Left kidney (tissue), 1 donor: ENCODE measurements at regions not wholly inside any gene's neighbourhood (a gene's known extent, or its start where the extent isn't known, plus 50 kb on each side); places are given as distances from the start of the nearest gene placed in this dataset.
A peak's percentile ranks its signal among the peaks of the same experiment; 100 is the strongest.
"Not testable (repeated sequence)": the region's sequence is repeated elsewhere in the genome, so short reads cannot be mapped to it uniquely, and the experiment has no call there.

ENCODE experiments used
- DNase-seq: peaks from one replicate; pipeline ENCODE4 v3.0.0-alpha.2; 2013

- DNase-seq = no peak
These were observed 108.9 kb upstream of the CIBAR2 start for GRCh38 chr16:85220964-85221731.

- no peak for DNase-seq
These were observed 109.5 kb upstream of the CIBAR2 start for GRCh38 chr16:85221771-85222154.

GRCh38 chr16:85222155-85222863 is 110.0 kb upstream of the CIBAR2 start:
- no peak for DNase-seq

- no peak for DNase-seq
These were observed 113.0 kb upstream of the CIBAR2 start for GRCh38 chr16:85225257-85225656.

- no peak for DNase-seq
These were observed 113.4 kb upstream of the CIBAR2 start for GRCh38 chr16:85225721-85226120.

- DNase-seq = no peak
These were observed 115.0 kb upstream of the CIBAR2 start for GRCh38 chr16:85227084-85227945.

GRCh38 chr16:85227946-85228862 is 115.9 kb upstream of the CIBAR2 start:
- no peak for DNase-seq

- DNase-seq = no peak
These were observed 116.7 kb upstream of the CIBAR2 start for GRCh38 chr16:85228970-85229430.

GRCh38 chr16:85229869-85230462 is 117.7 kb upstream of the CIBAR2 start:
- no peak for DNase-seq

GRCh38 chr16:85230764-85231383 is 118.6 kb upstream of the CIBAR2 start:
- DNase-seq = not testable (repeated sequence)

GRCh38 chr16:85231959-85232358 is 119.7 kb upstream of the CIBAR2 start:
- DNase-seq = no peak

- DNase-seq = no peak
These were observed 120.3 kb upstream of the CIBAR2 start for GRCh38 chr16:85232369-85233142.

- DNase-seq = no peak
These were observed 121.2 kb upstream of the CIBAR2 start for GRCh38 chr16:85233516-85233915.

GRCh38 chr16:85234310-85235204 is 122.3 kb upstream of the CIBAR2 start:
- peak; percentile 91 for DNase-seq

- no peak for DNase-seq
These were observed 123.9 kb upstream of the CIBAR2 start for GRCh38 chr16:85235991-85236817.

GRCh38 chr16:85236818-85237150 is 124.5 kb upstream of the CIBAR2 start:
- no peak for DNase-seq

GRCh38 chr16:85237817-85238216 is 125.5 kb upstream of the CIBAR2 start:
- DNase-seq = no peak

- DNase-seq = peak; percentile 73
These were observed 126.0 kb upstream of the CIBAR2 start for GRCh38 chr16:85238233-85238647.
